Raji (cell line): ENCODE measurements at regions not wholly inside any gene's neighbourhood (a gene's known extent, or its start where the extent isn't known, plus 50 kb on each side); places are given as distances from the start of the nearest gene placed in this dataset.

Experiments
- POLR2A ChIP-seq: IDR thresholded peaks from 2 replicates; pipeline ENCODE4 v1.6.1; 2011; ENCODE audit warnings: low read depth, low read length, control low read depth; ENCODE audit not compliant: insufficient read depth

DNA sequence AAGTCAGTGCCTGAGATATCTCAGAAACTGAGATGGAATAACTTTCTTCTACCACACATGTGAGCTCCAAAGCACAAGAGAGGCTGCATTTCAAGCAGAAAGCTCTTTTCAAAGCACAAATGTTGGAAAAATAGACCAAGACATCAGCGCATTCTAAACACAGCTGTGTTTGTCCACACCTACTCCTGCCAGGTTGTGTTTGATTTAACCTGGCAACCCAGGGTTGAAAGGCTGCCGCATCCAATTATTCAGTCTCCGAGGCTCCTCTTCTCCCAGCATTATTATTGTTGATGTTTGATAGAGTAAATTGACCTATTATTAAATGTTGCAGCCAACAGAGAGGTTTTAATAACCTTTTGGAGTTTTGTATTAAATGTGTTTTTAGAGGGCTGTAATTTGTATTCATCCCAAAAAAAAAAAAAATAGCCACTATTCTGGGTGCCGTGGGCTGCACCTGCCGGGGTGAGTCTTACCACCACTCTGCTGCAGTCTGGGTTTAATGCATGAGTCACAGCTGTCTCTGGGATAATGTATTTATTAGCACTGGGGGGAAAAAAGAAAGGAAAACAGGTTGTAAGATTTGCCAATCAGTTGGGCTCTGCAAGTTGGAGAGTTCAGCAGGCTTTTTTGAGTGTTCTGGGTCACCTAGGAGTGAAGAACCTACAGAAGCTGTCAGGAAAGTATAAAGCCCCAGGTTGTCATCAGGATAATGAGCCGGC is 105.2 kb upstream of the NOCT start:
- no peak for TF ChIP-seq POLR2A

DNA sequence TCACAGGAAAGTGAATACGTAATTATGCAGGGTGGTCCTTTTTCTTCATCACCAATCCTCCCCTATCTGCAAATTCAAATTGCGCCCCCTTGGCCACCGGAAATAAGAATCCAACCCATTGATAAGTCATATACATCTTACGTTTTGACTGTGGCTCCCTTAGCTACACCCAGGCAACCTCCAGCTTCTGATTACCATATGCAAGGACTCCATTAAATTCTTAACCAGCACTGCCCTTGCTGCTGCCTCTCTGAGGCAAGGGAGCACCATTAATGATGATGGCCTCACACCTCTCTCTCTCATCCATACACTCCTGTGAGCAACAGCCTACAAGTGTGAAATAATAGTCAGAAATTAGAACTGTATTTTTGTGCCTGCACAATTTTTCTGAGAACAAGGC is 106.0 kb upstream of the NOCT start:
- TF ChIP-seq POLR2A: no peak

DNA sequence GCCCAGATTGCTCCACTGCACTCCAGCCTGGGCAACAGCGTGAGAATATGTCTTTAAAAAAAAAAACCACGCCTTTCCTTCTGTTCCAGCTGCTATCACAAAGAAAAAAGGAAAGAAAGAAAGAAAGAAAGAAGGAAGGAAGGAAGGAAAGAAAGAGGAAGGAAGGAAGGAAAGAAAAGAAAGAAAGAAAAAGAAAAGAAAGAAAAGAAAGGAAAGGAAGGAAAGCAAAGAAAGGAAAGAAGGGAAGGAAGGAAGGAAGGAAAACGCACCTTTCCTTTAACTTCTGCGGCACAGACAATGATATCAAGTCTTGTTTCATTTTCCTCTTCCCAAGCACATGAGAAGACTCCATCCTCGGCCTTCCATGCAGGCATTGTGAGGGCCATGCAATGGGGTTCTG is 107.4 kb upstream of the NOCT start:
- TF ChIP-seq POLR2A: no peak

GRCh38 chr4:138907174-138907573 is 108.4 kb upstream of the NOCT start:
- no peak for TF ChIP-seq POLR2A

- TF ChIP-seq POLR2A: no peak
These were observed 110.8 kb upstream of the NOCT start for GRCh38 chr4:138904793-138905192.

DNA sequence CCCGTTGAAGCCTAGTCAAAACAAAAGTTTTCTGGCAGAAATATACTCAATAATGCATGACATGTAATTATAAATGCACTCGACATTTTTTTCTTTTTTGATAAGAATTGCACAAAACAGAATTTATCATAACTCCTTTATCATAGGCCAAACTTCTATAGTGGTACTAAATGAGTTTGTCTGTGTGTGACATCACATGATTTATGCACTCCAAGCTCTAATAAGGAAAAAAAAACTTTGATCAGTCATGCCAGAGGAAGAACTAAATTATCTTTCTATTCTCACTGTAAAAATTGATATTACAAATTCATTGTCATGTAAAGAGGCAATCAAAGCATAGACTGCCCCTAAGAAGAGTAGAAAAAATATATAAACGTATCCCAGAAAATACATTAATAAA is 112.4 kb upstream of the NOCT start:
- TF ChIP-seq POLR2A: no peak

- TF ChIP-seq POLR2A: no peak
These were observed 112.9 kb upstream of the NOCT start for GRCh38 chr4:138902705-138903104.

- TF ChIP-seq POLR2A: no peak
These were observed 114.4 kb upstream of the NOCT start for GRCh38 chr4:138901177-138901576.

- no peak for TF ChIP-seq POLR2A
These were observed 115.6 kb upstream of the NOCT start for GRCh38 chr4:138899999-138900398.

- TF ChIP-seq POLR2A: no peak
These were observed 117.3 kb upstream of the NOCT start for GRCh38 chr4:138898282-138898681.

GRCh38 chr4:138897811-138898226 is 117.8 kb upstream of the NOCT start:
- no peak for TF ChIP-seq POLR2A

GRCh38 chr4:138894709-138895108 is 120.9 kb upstream of the NOCT start:
- no peak for TF ChIP-seq POLR2A

- no peak for TF ChIP-seq POLR2A
These were observed 121.6 kb upstream of the NOCT start for GRCh38 chr4:138894011-138894410.

DNA sequence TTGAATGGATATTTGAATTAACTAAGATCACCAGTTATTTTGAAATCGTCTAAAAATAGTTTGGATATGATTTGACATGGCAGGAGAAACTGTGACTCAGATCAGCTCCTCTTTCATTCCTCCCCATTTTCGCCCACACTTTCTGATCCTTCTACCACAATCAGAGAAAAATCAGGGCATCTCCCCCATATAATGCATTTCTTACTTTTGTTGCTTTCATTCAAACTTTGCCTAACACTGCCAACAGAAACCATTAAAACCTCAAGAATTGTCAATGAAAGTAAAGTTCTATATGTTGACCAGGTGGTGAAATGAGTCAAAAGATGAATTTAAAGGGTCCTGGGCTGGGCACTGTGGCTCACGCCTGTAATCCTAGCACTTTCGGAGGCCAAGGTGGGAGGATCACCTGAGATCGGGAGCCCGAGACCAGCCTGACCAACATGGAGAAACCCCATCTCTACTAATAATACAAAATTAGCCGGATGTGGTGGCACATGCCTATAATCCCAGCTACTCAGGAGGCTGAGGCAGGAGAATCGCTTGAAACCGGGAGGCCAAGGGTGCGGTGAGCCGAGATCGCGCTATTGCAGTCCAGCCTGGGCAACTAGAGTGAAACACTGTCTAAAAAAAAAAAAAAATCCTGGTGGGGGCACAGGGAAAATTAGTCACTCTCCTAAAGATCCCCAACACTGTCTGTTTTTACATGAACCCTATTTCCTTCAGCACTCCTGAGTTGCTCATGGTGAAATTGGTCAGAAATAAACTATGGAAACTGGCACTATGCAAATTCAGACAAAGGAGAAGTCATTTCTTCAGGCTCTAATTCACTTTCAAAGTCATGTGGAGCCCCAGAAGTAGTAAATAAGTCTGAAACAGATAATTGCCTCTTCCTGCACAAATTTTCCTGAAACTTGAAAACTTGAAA is 122.8 kb upstream of the NOCT start:
- no peak for TF ChIP-seq POLR2A

GRCh38 chr4:138891631-138892031 is 124.0 kb upstream of the NOCT start:
- no peak for TF ChIP-seq POLR2A

- no peak for TF ChIP-seq POLR2A
These were observed 124.5 kb upstream of the NOCT start for GRCh38 chr4:138890891-138891570.
